HG03103 (cell line): ENCODE measurements at regions not wholly inside any gene's neighbourhood (a gene's known extent, or its start where the extent isn't known, plus 50 kb on each side); places are given as distances from the start of the nearest gene placed in this dataset.

Experiments
- ATAC-seq: cut with Tn5 transposase; IDR thresholded peaks from one replicate; pipeline ENCODE4 v1.9.1; 2021; ENCODE audit warnings: low read depth; ENCODE audit not compliant: unreplicated experiment

DNA sequence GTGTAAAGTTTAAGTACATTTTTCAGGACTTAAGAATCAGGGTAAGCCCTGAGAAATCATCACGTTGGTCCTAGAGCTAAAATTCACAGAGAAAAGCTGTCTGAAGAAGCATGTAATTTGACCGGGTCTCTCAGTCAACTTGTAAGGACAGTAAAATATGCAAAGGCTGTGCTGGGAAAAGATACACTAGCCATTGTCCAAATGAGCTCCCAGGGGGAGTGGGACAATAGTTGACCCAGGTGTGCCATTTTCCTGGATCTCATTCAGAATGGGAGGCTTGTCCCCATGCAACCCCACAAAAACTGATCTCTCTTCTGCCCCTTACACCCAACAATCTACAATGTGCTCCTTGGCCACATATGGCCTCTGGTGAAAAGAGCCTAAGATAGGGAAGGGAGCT, 437.9 kb downstream of the KLF12 start:
- ATAC-seq, result no peak

DNA sequence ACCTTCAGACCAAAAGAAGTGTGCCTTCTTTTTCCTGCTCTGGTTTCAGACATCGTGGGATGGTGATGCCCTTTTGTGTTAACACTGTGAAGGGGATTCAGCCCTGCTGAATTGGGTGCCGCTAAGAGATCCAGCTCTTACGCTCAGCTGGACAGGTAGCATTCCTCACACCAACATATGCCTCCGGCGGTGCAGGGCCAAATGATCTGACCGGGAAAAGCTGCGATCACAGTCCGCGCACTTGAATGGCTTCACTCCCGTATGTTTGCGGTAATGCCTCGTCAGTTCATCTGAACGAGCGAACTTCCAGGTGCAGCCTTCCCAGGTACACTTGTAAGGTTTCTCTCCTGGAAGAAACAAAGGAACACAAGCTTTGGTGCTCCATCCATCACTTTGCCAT, 438.9 kb downstream of the KLF12 start:
- no peak for ATAC-seq

GRCh38 chr13:73693215-73693614, 441.0 kb downstream of the KLF12 start:
- ATAC-seq, result no peak

GRCh38 chr13:73691891-73692290, 442.3 kb downstream of the KLF12 start:
- ATAC-seq, result no peak

- ATAC-seq, result no peak
These were observed 446.3 kb downstream of the KLF12 start for GRCh38 chr13:73687929-73688328.

DNA sequence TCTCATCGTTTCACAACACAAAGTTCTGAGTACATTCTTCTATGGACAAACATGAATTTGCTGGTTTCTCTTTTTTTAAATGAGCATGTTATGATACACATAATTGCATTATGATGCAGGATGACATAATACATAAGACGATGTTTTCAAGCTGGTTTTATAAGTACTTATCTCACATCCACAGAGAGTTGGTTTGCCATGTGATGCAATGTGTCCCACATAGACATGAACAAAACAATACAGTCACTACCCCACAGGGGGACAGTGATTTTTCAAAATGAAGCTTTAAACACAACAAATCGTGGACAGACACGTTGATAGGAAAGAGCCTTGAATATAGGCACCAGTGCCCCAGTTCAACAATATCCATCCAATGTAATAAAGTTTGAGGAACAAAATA, 447.1 kb downstream of the KLF12 start:
- no peak for ATAC-seq

- ATAC-seq, result no peak
These were observed 449.5 kb downstream of the KLF12 start for GRCh38 chr13:73684750-73685149.

DNA sequence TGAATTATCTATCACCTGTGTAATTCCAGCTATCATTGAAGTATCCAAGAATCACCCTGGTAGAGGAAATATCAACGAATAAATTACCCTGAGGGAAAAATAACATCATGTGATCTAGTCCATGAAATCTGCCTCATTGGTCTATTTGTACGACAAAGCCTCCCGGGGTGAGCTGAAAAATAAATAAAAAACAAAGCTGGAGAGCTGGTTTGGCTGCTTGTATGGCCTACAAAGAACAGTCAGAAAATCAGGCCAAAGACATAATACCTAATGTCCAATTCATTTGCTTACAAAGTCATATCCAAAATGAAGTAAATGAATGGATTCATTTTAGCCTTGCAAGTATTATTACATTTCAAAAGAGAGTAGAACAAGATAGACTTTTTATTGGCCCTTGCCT, 449.9 kb downstream of the KLF12 start:
- no peak for ATAC-seq

DNA sequence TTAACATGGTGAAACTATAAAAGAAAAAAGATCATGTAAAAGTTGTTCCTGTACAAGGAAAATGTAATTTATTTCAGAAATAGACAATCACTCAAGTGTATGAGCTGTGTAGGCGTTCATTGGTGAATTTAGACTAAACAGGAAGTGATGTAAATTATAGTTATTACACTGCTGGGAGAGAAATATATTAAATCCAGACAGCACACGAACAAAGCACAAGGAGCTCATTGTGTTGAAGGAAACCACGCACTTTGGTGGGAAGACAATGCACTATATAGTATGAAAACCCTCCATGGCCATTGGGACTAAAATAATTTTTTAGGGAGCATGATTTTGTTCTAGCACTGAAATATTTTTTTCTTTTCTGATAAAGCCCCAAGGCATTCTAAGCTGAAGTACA, 450.5 kb downstream of the KLF12 start:
- ATAC-seq, result no peak

GRCh38 chr13:73681779-73682178, 452.4 kb downstream of the KLF12 start:
- ATAC-seq, result no peak

DNA sequence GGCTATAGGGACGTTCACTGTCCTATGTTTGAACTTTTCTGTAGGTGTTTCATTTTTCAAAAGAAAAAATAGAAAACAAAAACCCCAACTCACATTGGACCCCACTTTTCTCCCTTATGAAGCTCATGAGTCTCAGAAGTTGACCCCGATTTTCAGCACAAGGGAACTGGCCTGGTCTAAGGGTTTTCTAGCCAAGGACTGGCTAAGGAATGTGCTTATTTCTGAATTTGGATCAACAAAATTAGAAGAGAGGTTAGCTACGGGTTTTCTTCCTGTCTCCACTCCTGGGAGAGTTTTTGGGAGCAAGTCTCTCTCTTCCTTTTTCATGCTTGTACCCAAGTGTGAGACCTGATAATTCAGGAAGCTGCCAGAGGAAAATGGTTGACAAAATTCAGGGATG, 453.2 kb downstream of the KLF12 start:
- no peak for ATAC-seq

DNA sequence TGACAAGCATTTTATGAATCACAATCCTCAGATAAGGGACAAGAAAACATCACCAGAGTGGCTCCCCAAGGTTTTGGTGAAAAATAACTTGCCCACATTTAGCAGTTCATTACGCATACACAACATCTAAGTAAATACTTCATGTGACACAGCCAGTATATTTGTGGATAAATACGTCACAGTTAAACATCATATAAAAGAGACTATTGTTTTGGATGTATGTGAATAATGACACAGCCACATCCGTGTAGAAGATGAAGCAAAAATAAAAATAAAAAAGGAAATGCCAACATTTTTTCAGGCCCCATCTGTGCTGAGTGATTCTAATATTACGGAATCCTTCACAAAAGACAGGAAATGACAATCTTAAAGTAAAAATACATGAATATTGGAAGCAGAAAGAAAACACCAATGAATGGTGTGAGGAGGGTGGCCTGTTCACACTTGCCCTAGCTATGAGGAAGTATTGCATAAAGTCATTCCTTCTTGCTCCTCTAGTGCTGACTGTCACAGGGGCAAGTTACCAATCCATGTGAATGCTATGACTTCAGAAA, 457.1 kb downstream of the KLF12 start:
- ATAC-seq, result no peak

DNA sequence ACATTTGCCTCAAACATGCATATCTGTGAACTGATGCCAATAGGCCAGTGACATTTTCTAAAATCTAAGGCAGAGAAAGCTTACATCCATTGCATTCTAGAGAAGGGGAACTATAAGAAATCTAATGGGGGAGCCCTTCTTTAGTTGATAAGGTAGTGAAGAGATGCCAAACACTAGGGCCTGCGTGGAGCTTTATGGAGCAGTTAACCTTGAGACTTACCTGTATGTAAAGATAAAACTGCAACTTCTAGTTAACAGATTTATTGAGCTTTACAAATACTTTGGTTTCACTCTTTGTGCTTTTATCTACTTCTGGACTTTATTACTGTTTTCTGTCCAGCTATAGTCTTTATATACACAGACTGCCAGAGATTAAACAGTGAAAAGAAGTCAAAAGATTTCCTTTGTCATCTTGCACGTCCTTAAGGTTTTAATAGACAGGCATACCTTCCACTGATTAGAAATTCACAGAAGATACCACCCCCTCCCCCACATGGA, 457.6 kb downstream of the KLF12 start:
- no peak for ATAC-seq

GRCh38 chr13:73675821-73676220, 458.4 kb downstream of the KLF12 start:
- ATAC-seq, result no peak

- ATAC-seq, result no peak
These were observed 459.6 kb downstream of the KLF12 start for GRCh38 chr13:73674570-73674969.

DNA sequence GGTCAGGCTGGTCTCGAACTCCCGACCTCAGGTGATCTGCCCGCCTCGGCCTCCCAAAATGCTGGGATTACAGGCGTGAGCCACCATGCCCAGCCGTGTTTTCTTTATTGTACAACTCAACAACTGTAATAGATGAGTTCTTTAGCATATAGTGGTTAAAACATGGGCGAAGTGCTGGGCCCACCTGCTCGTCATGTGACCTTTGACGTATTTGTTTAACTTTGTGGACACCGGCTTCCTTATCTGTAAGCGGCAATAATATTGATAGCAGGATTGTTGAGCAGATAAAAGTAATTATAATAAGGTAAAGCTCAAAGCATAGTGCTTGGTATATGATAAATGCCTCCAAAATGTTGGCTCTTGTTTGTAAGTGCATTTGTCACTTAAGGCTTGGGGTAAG, 460.3 kb downstream of the KLF12 start:
- no peak for ATAC-seq

DNA sequence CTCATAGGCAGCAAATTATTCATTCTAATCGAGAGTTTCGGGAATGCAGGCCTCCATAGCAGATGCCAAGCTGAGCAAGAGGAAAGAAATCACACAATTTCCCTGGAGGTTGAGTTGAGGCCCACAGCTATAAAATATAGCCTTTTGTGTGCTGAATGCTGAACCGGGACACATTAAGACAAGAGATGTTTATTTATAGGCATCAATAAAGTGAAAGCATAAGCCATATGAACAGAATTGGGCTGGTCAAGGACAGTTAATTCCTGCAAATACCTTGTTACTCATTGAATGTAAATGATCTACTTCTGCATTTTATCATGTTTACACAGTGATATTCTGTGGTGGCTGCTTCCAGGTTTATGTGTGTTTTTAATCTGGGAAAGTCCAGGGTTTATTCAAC, 461.7 kb downstream of the KLF12 start:
- ATAC-seq, result no peak

DNA sequence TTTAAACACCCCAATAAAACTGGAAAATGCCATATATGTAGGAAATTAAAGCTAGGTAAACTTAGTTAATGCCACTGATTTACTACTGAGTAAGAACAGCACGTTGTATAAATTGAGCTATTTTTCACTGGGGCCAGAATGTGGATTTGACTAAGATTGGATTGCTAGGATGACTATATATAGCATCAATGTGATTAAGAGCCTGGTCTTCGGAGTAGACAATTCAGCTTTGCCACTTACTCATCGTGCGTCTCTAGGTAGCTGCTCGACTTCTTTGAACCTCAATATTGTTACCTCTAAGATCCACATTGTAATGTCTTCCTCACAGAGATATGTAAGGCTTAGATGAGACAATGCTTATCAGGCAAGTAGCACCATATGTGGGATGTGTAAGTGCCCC, 462.5 kb downstream of the KLF12 start:
- ATAC-seq, result no peak

GRCh38 chr13:73671011-73671410, 463.2 kb downstream of the KLF12 start:
- no peak for ATAC-seq

- no peak for ATAC-seq
These were observed 466.4 kb downstream of the KLF12 start for GRCh38 chr13:73667756-73668155.

GRCh38 chr13:73665261-73665660, 468.9 kb downstream of the KLF12 start:
- no peak for ATAC-seq

- no peak for ATAC-seq
These were observed 469.4 kb downstream of the KLF12 start for GRCh38 chr13:73664851-73665250.

GRCh38 chr13:73662833-73663232, 471.4 kb downstream of the KLF12 start:
- no peak for ATAC-seq
